Gastroesophageal sphincter (tissue), 4 donors: ENCODE measurements at regions not wholly inside any gene's neighbourhood (a gene's known extent, or its start where the extent isn't known, plus 50 kb on each side); places are given as distances from the start of the nearest gene placed in this dataset.

Source experiments
- ATAC-seq: fragments of 150-250 bp; one replicate; pipeline ENCODE4 v1.9.1; 2016; ENCODE audit warnings: mild to moderate bottlenecking, moderate library complexity
- H3K27ac ChIP-seq, 4 donors: fragments of 200-600 bp; sonication (generic) in 3 of 4; 1 replicate in 3 of 4; 2 replicates in 1 of 4; pipeline ENCODE4 v1.5.1; 2016 to 2019
- H3K27me3 ChIP-seq: fragments of 200-600 bp; sonication (generic); one replicate; pipeline ENCODE4 v1.5.1; 2019
- H3K36me3 ChIP-seq, 2 donors: fragments of 200-600 bp; sonication (generic); one replicate each; pipeline ENCODE4 v1.5.1; 2019; ENCODE audit warnings: control low read depth in 1 of 2
- H3K4me1 ChIP-seq, 3 donors: fragments of 200-600 bp; sonication (generic); 1 replicate in 2 of 3; 2 replicates in 1 of 3; pipeline ENCODE4 v1.5.1; 2016 to 2019; ENCODE audit warnings: control low read depth in 2 of 3
- H3K4me3 ChIP-seq, 2 donors: fragments of 200-600 bp; sonication (generic); one replicate each; pipeline ENCODE4 v1.5.1; 2019; ENCODE audit warnings: mild to moderate bottlenecking in 1 of 2, moderate library complexity in 1 of 2
- H3K9me3 ChIP-seq, 3 donors: fragments of 200-600 bp; sonication (generic); one replicate each; pipeline ENCODE4 v1.5.1; 2017 to 2019; ENCODE audit warnings: control low read depth in 2 of 3
- EP300 ChIP-seq: sonication (generic); formaldehyde crosslinking; IDR thresholded peaks from one replicate; pipeline ENCODE4 v1.6.1; 2017; ENCODE audit warnings: antibody characterized with exemption, mild to moderate bottlenecking
- POLR2A ChIP-seq, 2 donors: fragments of 450-650 bp; IDR thresholded peaks; one replicate each; pipeline ENCODE4 v1.6.1; 2017; ENCODE audit warnings: antibody characterized with exemption in 2 of 2, mild to moderate bottlenecking in 2 of 2, moderate library complexity in 1 of 2
- POLR2AphosphoS5 ChIP-seq: sonication (generic); formaldehyde crosslinking; IDR thresholded peaks from one replicate; pipeline ENCODE4 v1.6.1; 2017; ENCODE audit warnings: antibody characterized with exemption
- WGBS, 2 donors: methylation state at CpG; one replicate each; pipeline ENCODE4 v1.1.5; 2018; ENCODE audit warnings: low coverage in 1 of 2; 5-methylcytosine and 5-hydroxymethylcytosine counted together
- TF ChIP-seq, protein P1 (sequence below), 4 experiments: fragments of 200-600 bp in 2 of 4; fragments of 450-650 bp in 2 of 4; sonication (generic) in 1 of 4; IDR thresholded peaks; one replicate each; pipeline ENCODE4 v1.5.1; 2017 to 2019; ENCODE audit warnings: antibody characterized with exemption in 4 of 4, mild to moderate bottlenecking in 2 of 4, moderate library complexity in 2 of 4

DNA sequence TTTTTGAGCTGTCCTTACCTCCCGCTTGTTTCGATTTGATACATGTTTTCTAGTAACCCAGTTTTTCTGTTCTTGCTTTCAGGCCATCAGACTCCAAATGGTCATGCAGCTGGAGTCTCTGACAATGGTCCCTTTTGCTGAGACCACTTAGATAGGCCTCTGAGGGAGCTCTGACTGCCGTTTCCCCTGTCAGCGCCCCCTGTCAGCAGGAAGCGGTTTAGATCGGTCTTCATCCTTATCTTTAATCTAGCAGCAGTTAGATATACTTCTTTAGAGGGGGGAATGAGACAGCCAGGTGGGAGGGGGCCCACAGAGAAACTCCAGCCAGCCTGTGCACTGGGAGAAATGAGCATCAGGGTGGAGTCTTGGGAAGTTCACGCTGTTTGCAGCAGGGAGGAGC is 457.9 kb downstream of the GPAT3 start:
- H3K4me1 ChIP-seq, result no peaks in the 10 kb centered on the region
- H3K9me3 ChIP-seq, result peaks cover 0 to 8% (median 0%) of the 10 kb centered on the region in 3 donors
- H3K27ac ChIP-seq, result no peak overlapping the region
- no peaks in the 10 kb centered on the region for H3K36me3 ChIP-seq
- no peak for ATAC-seq
- 63% methylated on average over 6 of the region's 7 CpGs; no CpG with 5 or more reads in 1 of the 2 donors for WGBS, 2 donors
- H3K4me3 ChIP-seq, result no peak overlapping the region
- no peaks in the 10 kb centered on the region for H3K27me3 ChIP-seq
- TF ChIP-seq POLR2AphosphoS5, result no peak
- no peak for TF ChIP-seq EP300
- TF ChIP-seq, protein P1, sequence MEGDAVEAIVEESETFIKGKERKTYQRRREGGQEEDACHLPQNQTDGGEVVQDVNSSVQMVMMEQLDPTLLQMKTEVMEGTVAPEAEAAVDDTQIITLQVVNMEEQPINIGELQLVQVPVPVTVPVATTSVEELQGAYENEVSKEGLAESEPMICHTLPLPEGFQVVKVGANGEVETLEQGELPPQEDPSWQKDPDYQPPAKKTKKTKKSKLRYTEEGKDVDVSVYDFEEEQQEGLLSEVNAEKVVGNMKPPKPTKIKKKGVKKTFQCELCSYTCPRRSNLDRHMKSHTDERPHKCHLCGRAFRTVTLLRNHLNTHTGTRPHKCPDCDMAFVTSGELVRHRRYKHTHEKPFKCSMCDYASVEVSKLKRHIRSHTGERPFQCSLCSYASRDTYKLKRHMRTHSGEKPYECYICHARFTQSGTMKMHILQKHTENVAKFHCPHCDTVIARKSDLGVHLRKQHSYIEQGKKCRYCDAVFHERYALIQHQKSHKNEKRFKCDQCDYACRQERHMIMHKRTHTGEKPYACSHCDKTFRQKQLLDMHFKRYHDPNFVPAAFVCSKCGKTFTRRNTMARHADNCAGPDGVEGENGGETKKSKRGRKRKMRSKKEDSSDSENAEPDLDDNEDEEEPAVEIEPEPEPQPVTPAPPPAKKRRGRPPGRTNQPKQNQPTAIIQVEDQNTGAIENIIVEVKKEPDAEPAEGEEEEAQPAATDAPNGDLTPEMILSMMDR (IDR thresholded peaks at IDR 0.05), result no peak
- no peak for TF ChIP-seq POLR2A (IDR thresholded peaks at IDR 0.05)

DNA sequence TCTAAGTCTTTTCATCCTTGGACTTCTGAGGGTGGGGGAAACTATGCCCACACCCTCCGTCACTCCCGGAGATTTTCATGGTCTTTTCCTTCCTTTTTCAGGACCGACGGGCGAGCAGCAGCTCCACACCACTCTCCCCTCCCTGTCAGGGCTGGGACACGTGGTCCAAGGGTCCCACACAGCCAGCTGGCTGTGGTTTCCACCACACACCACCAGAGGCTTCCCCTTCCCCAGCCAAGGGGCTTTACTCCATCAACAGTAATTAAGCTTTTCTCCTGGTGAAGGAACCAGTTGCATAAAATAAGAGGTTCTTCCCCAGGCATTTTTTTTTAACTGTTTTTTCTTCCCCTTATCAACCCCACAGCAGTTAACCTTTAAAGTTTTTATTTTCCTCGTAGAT is 453.9 kb downstream of the GPAT3 start:
- no peaks in the 10 kb centered on the region for H3K36me3 ChIP-seq
- no peaks in the 10 kb centered on the region for H3K27me3 ChIP-seq
- H3K4me3 ChIP-seq, result no peak overlapping the region
- H3K9me3 ChIP-seq, result peaks cover 0 to 8% (median 0%) of the 10 kb centered on the region in 3 donors
- H3K4me1 ChIP-seq, result no peaks in the 10 kb centered on the region
- no peak overlapping the region for H3K27ac ChIP-seq
- 66 to 71% methylated on average over 7 of the region's 7 CpGs for WGBS, 2 donors
- TF ChIP-seq, protein P1 (IDR thresholded peaks at IDR 0.05), result no peak
- TF ChIP-seq POLR2A (IDR thresholded peaks at IDR 0.05) (no peak), EP300 (no peak), POLR2AphosphoS5 (no peak)
- ATAC-seq, result no peak

DNA sequence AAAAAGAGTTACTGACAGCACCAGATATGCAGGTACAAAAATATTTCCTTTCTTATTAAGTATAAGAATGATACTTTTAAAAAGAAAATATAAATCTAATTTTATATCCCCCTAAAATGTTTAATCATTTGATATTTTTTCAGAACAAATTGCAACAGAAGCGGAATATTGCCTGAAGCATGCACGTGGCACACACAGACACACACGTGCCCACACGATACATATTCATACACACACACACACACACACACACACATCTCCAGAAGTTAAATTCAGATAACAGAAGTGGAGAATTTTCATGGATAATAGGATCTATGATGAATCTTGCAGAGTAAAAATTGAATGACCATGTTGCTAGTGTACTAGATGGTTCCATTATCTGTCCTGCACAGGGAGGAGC is 445.2 kb downstream of the GPAT3 start:
- Histone ChIP-seq H3K36me3 (no peaks in the 10 kb centered on the region), H3K27ac (no peak overlapping the region), H3K4me3 (no peak overlapping the region), H3K27me3 (no peaks in the 10 kb centered on the region), H3K9me3 (no peaks in the 10 kb centered on the region), H3K4me1 (no peaks in the 10 kb centered on the region)
- TF ChIP-seq POLR2A (IDR thresholded peaks at IDR 0.05), result no peak
- no peak for TF ChIP-seq EP300
- TF ChIP-seq, protein P1 (IDR thresholded peaks at IDR 0.05), result no peak
- TF ChIP-seq POLR2AphosphoS5, result no peak
- 94 to 97% methylated on average over 4 of the region's 4 CpGs for WGBS, 2 donors
- no peak for ATAC-seq

DNA sequence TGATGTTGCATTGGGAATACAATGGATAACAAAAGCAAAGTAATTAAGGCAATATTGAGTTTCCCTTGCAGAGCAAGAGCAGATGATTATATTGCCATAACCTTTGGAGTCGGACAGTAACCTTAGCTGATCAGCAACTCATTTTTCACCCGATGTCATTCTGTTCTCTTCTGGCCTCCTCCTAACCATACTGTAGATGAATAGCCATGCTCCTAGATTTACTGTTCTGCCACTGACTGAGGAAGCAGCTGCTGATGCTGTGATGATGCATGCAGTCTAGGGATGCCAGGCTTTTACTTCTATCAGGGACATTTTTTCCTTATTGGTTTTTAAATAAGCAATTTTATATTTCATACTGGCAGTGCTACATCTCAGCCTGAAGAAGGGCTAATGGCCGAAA is 443.9 kb downstream of the GPAT3 start:
- no peaks in the 10 kb centered on the region for H3K27me3 ChIP-seq
- H3K4me1 ChIP-seq, result no peaks in the 10 kb centered on the region
- WGBS, 2 donors, result 80 to 96% methylated on average over 3 of the region's 3 CpGs
- H3K4me3 ChIP-seq, result no peak overlapping the region
- TF ChIP-seq, protein P1 (IDR thresholded peaks at IDR 0.05), result no peak
- TF ChIP-seq POLR2AphosphoS5 (no peak), POLR2A (IDR thresholded peaks at IDR 0.05) (no peak), EP300 (no peak)
- H3K36me3 ChIP-seq, result no peaks in the 10 kb centered on the region
- no peak overlapping the region for H3K27ac ChIP-seq
- H3K9me3 ChIP-seq, result no peaks in the 10 kb centered on the region
- ATAC-seq, result no peak

DNA sequence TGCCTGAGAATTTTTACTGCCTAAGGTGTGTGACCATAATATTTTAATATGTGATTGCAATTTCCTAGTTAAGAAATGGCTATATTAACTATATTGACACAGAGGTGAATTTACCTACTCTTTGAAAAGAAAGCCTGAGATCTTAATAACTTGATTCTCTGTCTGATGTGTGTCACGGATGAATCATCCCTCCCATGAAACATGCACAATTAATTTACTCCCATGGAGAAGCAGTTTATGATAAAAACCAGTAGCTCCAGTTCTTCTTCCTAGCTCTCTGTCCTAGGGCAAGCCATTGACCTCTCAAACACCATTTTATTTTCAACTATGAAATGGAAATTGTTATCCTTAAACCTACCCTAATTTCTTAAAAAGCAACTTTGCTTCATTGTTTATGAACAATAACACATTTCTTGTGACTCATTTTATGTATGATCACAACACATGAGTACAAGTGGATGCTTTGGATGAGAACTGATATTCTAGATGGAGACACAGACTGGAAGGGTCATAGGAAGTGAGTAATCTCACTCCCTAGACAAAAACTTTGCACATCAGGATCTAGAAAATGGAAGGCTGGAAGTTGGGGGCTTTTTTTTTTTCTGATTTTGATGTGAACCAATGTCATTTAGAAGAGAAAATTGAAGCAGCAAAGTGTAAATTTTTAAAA is 438.3 kb downstream of the GPAT3 start:
- H3K36me3 ChIP-seq, result no peaks in the 10 kb centered on the region
- 86 to 100% methylated on average over 1 of the region's 1 CpG for WGBS, 2 donors
- no peak overlapping the region for H3K27ac ChIP-seq
- H3K27me3 ChIP-seq, result no peaks in the 10 kb centered on the region
- no peaks in the 10 kb centered on the region for H3K9me3 ChIP-seq
- no peak for ATAC-seq
- no peak overlapping the region for H3K4me3 ChIP-seq
- TF ChIP-seq EP300 (no peak), POLR2AphosphoS5 (no peak), POLR2A (IDR thresholded peaks at IDR 0.05) (no peak)
- TF ChIP-seq, protein P1 (IDR thresholded peaks at IDR 0.05), result no peak
- H3K4me1 ChIP-seq, result no peaks in the 10 kb centered on the region
